ENCODE measurements at regions not wholly inside any gene's neighbourhood (a gene's known extent, or its start where the extent isn't known, plus 50 kb on each side); places are given as distances from the start of the nearest gene placed in this dataset.

DNA sequence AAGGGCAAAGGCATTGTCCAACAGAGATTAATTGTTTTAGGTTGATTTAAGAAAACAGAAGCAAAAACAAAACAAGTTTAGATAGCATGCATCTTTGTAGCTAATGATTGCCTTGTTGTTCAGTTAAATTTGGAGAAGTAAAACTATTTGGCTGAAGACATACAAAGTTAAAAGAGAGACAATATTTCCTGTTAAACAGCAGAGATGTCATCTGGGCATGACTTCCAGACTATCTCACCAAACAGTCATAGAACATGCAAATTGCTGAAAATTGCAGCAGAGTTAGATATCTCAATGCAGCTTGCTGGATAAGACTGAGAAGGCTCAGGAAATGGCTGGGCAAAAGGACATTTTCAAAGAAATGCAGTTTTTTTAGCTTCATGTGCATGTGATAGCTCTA, 57.5 kb upstream of the PDGFD start:
- Histone ChIP-seq H3K9me3 (ENCODE audit: insufficient read depth in 2 of 2, low read depth in 1 of 2, low read length in 1 of 2) (no peaks in the 10 kb centered on the region), H3K27ac (ENCODE audit: low read depth, low read length) (no peak overlapping the region), H4K5ac (ENCODE audit: insufficient read length, low read depth, low read length) (no peak overlapping the region), H2BK5ac (ENCODE audit: low read depth, low read length) (no peak overlapping the region), H2BK15ac (ENCODE audit: low read length) (no peak overlapping the region), H4K20me1 (replicated peaks in 1 of 2; ENCODE audit: control insufficient read depth in 1 of 2, insufficient read depth in 2 of 2, low read length in 2 of 2) (no peaks in the 10 kb centered on the region), H4K8ac (ENCODE audit: extremely low read depth, insufficient read depth, low read length) (no peak overlapping the region), H2BK120ac (replicated peaks; ENCODE audit: low read depth, low read length) (no peak overlapping the region), H3K36me3 (ENCODE audit: control insufficient read depth in 2 of 4, insufficient read depth in 4 of 4, low read length in 3 of 4) (no peaks in the 10 kb centered on the region), H3K56ac (replicated peaks; ENCODE audit: insufficient read length, low read depth, low read length) (no peak overlapping the region), H3K79me2 (ENCODE audit: control insufficient read depth in 1 of 2, insufficient read depth in 2 of 2, low read length in 2 of 2) (no peaks in the 10 kb centered on the region), H2BK12ac (ENCODE audit: low read depth, low read length) (no peak overlapping the region), H3K79me1 (ENCODE audit: low read depth, low read length) (no peaks in the 10 kb centered on the region), H3K27me3 (replicated peaks in 1 of 4; ENCODE audit: control insufficient read depth in 3 of 4, extremely low read depth in 1 of 4, insufficient read depth in 3 of 4, low read length in 3 of 4) (no peaks in the 10 kb centered on the region), H3K23ac (ENCODE audit: insufficient read length) (no peak overlapping the region), H2BK20ac (ENCODE audit: low read length) (no peak overlapping the region), H4K91ac (replicated peaks; ENCODE audit: insufficient read length, low read length) (no peak overlapping the region), H3K4me3 (ENCODE audit: extremely low read depth in 1 of 4, insufficient read depth in 2 of 4, low read depth in 3 of 4, low read length in 4 of 4) (no peak overlapping the region), H3K18ac (ENCODE audit: extremely low read depth, low read length) (no peak overlapping the region), H3K14ac (ENCODE audit: insufficient read length) (no peak overlapping the region), H2AK5ac (ENCODE audit: low read depth, low read length) (no peak overlapping the region), H3K4ac (replicated peaks; ENCODE audit: insufficient read length, low read depth, low read length) (no peak overlapping the region), H3K23me2 (ENCODE audit: low read depth, low read length) (no peaks in the 10 kb centered on the region), H3K9ac (replicated peaks in 1 of 4; ENCODE audit: extremely low read depth in 1 of 4, low read depth in 3 of 4, low read length in 3 of 4) (no peak overlapping the region), H2AFZ (ENCODE audit: low read length) (no peak overlapping the region), H3K4me2 (ENCODE audit: insufficient read depth in 1 of 2, low read depth in 2 of 2, low read length in 2 of 2) (no peak overlapping the region), H3K4me1 (replicated peaks in 1 of 4; ENCODE audit: control insufficient read depth in 3 of 4, insufficient read depth in 4 of 4, low read length in 3 of 4) (no peaks in the 10 kb centered on the region)
- TF ChIP-seq BACH1 (IDR thresholded peaks at IDR 0.05; ENCODE audit: low read length) (no peak), CBX5 (IDR thresholded peaks at IDR 0.05; ENCODE audit: low read depth, low read length) (no peak), SIRT6 (IDR thresholded peaks at IDR 0.05; ENCODE audit: low read length) (no peak), SRF (IDR thresholded peaks at IDR 0.05; ENCODE audit: low read depth, low read length) (no peak), JUND (IDR thresholded peaks at IDR 0.05; ENCODE audit: low read length) (no peak), GABPA (IDR thresholded peaks at IDR 0.05; ENCODE audit: borderline replicate concordance, insufficient read depth, low read length) (no peak), CREB1 (IDR thresholded peaks at IDR 0.05) (no peak), ZNF274 (IDR thresholded peaks at IDR 0.05; ENCODE audit: borderline replicate concordance, extremely low read depth, low read length) (no peak)
- DNase-seq (ENCODE audit: low read depth in 1 of 2, low spot score in 2 of 2), result no peak
- CTCF ChIA-PET (ENCODE audit: partially characterized antibody), result interaction anchor here (0.6 to 1.0 kb wide), 3 partner anchors 58 to 628 kb away, joined by 3 read pairs; no protein-coding TSS in a partner anchor
- POLR2A ChIA-PET (ENCODE audit: partially characterized antibody), result no interaction called here
- no peak for FAIRE-seq

All from H1 (cell line).